ENCODE measurements at regions not wholly inside any gene's neighbourhood (a gene's known extent, or its start where the extent isn't known, plus 50 kb on each side); places are given as distances from the start of the nearest gene placed in this dataset.

GRCh38 chr5:73233461-73234203 lies 60.6 kb downstream of the TMEM174 start:
- Histone ChIP-seq H3K9ac (ENCODE audit: insufficient read depth in 1 of 2, low read length in 2 of 2) (no peak overlapping the region), H3K27me3 (ENCODE audit: control insufficient read depth in 3 of 3, insufficient read depth in 3 of 3, low read length in 2 of 3) (peaks cover 0 to 90% (median 68%) of the 10 kb centered on the region in 3 donors)
- DNase-seq, result peak; percentile 51 to 56 (median 55)

DNA sequence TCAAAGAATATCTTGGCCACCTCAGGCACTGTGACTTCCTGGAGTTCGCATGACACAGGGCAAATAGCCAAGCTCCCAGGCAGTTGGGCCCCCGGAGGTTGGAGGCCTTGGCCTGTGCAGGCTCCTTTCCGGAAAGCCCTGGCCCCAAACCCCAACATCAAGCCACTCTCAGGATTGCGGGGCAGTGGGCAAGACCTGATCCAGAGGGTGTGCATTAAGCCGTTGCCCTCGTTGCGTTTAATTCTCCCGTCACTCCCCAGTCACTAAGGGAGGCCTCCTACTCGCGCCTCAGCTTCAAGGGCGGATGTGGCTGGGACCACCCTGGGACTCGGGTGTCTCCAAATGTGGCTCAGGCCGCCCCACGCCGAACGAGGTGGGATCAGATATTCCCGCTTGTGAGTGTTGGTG lies 60.1 kb downstream of the TMEM174 start:
- H3K9me3 ChIP-seq (ENCODE audit: control insufficient read depth in 4 of 4, insufficient read depth in 3 of 4, low read length in 3 of 4), result peaks cover 0 to 10% (median 0%) of the 10 kb centered on the region in 4 donors
- no peak overlapping the region for H3K4me3 ChIP-seq
- H3K27ac ChIP-seq (ENCODE audit: low read depth in 1 of 2, low read length in 1 of 2), result no peak overlapping the region
- WGBS, 2 donors, result 5 to 10% methylated on average over 17 of the region's 17 CpGs
- H3K4me1 ChIP-seq (ENCODE audit: control insufficient read depth in 5 of 5, insufficient read depth in 5 of 5, low read length in 5 of 5), result peaks cover 0 to 15% (median 9%) of the 10 kb centered on the region in 5 donors
- no peak for ATAC-seq (ENCODE audit: insufficient read depth, low FRiP score)
- H3K36me3 ChIP-seq (ENCODE audit: control insufficient read depth in 4 of 4, insufficient read depth in 4 of 4, low read length in 4 of 4), result no peaks in the 10 kb centered on the region
- TF ChIP-seq, protein P1, sequence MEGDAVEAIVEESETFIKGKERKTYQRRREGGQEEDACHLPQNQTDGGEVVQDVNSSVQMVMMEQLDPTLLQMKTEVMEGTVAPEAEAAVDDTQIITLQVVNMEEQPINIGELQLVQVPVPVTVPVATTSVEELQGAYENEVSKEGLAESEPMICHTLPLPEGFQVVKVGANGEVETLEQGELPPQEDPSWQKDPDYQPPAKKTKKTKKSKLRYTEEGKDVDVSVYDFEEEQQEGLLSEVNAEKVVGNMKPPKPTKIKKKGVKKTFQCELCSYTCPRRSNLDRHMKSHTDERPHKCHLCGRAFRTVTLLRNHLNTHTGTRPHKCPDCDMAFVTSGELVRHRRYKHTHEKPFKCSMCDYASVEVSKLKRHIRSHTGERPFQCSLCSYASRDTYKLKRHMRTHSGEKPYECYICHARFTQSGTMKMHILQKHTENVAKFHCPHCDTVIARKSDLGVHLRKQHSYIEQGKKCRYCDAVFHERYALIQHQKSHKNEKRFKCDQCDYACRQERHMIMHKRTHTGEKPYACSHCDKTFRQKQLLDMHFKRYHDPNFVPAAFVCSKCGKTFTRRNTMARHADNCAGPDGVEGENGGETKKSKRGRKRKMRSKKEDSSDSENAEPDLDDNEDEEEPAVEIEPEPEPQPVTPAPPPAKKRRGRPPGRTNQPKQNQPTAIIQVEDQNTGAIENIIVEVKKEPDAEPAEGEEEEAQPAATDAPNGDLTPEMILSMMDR (IDR thresholded peaks at IDR 0.05; ENCODE audit: control extremely low read depth, extremely low read depth), result no peak
- DNase-seq, result peak in 2 of 3 donors; percentile 36
- H3K27me3 ChIP-seq (ENCODE audit: control insufficient read depth in 3 of 3, insufficient read depth in 3 of 3, low read length in 2 of 3), result peaks cover 0 to 91% (median 72%) of the 10 kb centered on the region in 3 donors
- no peak overlapping the region for H3K9ac ChIP-seq (ENCODE audit: insufficient read depth in 1 of 2, low read length in 2 of 2)

More at GRCh38 chr5:73233461-73234203, 60.6 kb downstream of the TMEM174 start:
- H3K27ac ChIP-seq (ENCODE audit: low read depth in 1 of 2, low read length in 1 of 2), result no peak overlapping the region
- no peaks in the 10 kb centered on the region for H3K36me3 ChIP-seq (ENCODE audit: control insufficient read depth in 4 of 4, insufficient read depth in 4 of 4, low read length in 4 of 4)
- ATAC-seq (ENCODE audit: insufficient read depth, low FRiP score), result peak; percentile 23
- peaks cover 0 to 10% (median 0%) of the 10 kb centered on the region in 4 donors for H3K9me3 ChIP-seq (ENCODE audit: control insufficient read depth in 4 of 4, insufficient read depth in 3 of 4, low read length in 3 of 4)
- WGBS, 2 donors, result 1 to 3% methylated on average over 58 to 64 of the region's 64 CpGs
- TF ChIP-seq, protein P1 (IDR thresholded peaks at IDR 0.05; ENCODE audit: control extremely low read depth, extremely low read depth), result no peak
- H3K4me3 ChIP-seq, result peak overlapping the region; percentile 22
- peaks cover 0 to 15% (median 9%) of the 10 kb centered on the region in 5 donors for H3K4me1 ChIP-seq (ENCODE audit: control insufficient read depth in 5 of 5, insufficient read depth in 5 of 5, low read length in 5 of 5)

DNA sequence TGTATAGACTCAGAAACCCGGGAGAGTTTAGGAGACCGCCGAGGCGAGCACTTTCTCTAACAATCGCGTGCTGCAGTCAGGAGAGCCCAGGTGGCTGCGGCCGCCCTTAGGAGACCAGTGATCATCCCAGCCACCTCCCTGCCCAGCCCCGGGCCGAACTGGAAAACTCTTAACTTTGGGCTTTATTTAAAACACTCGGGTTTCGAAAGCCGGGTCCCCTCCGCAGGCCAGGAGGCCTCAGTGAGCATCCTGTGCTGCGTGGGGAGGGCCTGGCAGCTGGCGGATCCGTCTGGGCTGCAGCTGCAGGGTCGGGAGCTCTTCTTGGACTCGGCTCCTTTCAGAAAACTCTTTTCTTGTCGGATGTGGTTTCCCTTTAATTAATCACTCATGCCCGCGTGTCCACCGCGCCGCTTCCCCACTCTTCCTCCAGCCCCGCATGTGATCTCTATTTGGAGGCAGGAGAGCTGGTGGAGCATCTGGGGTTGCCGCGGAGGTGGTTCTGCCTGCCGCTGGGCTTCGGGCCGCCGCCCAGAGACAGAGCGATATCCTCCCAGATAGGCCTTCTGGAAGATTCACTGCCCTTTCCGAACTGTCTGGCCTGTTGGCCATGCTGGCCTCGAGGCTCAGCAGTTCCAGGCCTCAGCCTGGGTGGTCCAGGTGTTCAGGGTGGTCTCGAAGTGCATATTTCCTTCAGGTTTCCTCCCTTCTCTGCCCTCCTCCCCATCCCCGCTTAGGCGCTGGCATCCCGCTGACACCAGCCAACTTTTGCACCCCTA lies 59.5 kb downstream of the TMEM174 start:
- no peak overlapping the region for H3K4me3 ChIP-seq
- TF ChIP-seq, protein P1 (IDR thresholded peaks at IDR 0.05; ENCODE audit: control extremely low read depth, extremely low read depth), result no peak
- 8 to 12% methylated on average over 39 of the region's 39 CpGs for WGBS, 2 donors
- peaks cover 0 to 10% (median 0%) of the 10 kb centered on the region in 4 donors for H3K9me3 ChIP-seq (ENCODE audit: control insufficient read depth in 4 of 4, insufficient read depth in 3 of 4, low read length in 3 of 4)
- H3K9ac ChIP-seq (ENCODE audit: insufficient read depth in 1 of 2, low read length in 2 of 2), result no peak overlapping the region
- H3K36me3 ChIP-seq (ENCODE audit: control insufficient read depth in 4 of 4, insufficient read depth in 4 of 4, low read length in 4 of 4), result no peaks in the 10 kb centered on the region
- peaks cover 0 to 92% (median 76%) of the 10 kb centered on the region in 3 donors for H3K27me3 ChIP-seq (ENCODE audit: control insufficient read depth in 3 of 3, insufficient read depth in 3 of 3, low read length in 2 of 3)
- peak in 1 of 3 donors; percentile 19 for DNase-seq
- H3K4me1 ChIP-seq (ENCODE audit: control insufficient read depth in 5 of 5, insufficient read depth in 5 of 5, low read length in 5 of 5), result peaks cover 0 to 15% (median 9%) of the 10 kb centered on the region in 5 donors
- no peak overlapping the region for H3K27ac ChIP-seq (ENCODE audit: low read depth in 1 of 2, low read length in 1 of 2)
- ATAC-seq (ENCODE audit: insufficient read depth, low FRiP score), result no peak

Data from lung (tissue), 11 donors.